ENCODE measurements at regions not wholly inside any gene's neighbourhood (a gene's known extent, or its start where the extent isn't known, plus 50 kb on each side); places are given as distances from the start of the nearest gene placed in this dataset.

- DNase-seq (ENCODE audit: low spot score), result no peak
- POLR2A ChIA-PET (ENCODE audit: low non-redundant PET), result no interaction called here
- no peak for TF ChIP-seq CTCF (conservative IDR thresholded peaks at IDR 0.05; ENCODE audit: low read depth)
- CTCF ChIA-PET, result no interaction called here
- no peak overlapping the region for H3K27ac ChIP-seq
Measured at GRCh38 chr14:40398981-40399380, 966.7 kb upstream of the FBXO33 start.

- no peak for TF ChIP-seq CTCF (conservative IDR thresholded peaks at IDR 0.05; ENCODE audit: low read depth)
- ChIA-PET POLR2A (ENCODE audit: low non-redundant PET) (no interaction called here), CTCF (no interaction called here)
- no peak for DNase-seq (ENCODE audit: low spot score)
- H3K27ac ChIP-seq, result no peak overlapping the region
Measured at GRCh38 chr14:40394634-40395340, 962.6 kb upstream of the FBXO33 start.

GRCh38 chr14:40393143-40393542 lies 960.9 kb upstream of the FBXO33 start:
- TF ChIP-seq CTCF (conservative IDR thresholded peaks at IDR 0.05; ENCODE audit: low read depth), result no peak
- no peak overlapping the region for H3K27ac ChIP-seq
- ChIA-PET POLR2A (ENCODE audit: low non-redundant PET) (no interaction called here), CTCF (no interaction called here)
- peak; percentile 1 for DNase-seq (ENCODE audit: low spot score)

GRCh38 chr14:40386433-40386832 lies 954.2 kb upstream of the FBXO33 start:
- H3K27ac ChIP-seq, result no peak overlapping the region
- no peak for TF ChIP-seq CTCF (conservative IDR thresholded peaks at IDR 0.05; ENCODE audit: low read depth)
- CTCF ChIA-PET, result no interaction called here
- DNase-seq (ENCODE audit: low spot score), result no peak
- POLR2A ChIA-PET (ENCODE audit: low non-redundant PET), result no interaction called here

GRCh38 chr14:40374221-40374620 lies 942.0 kb upstream of the FBXO33 start:
- CTCF ChIA-PET, result no interaction called here
- POLR2A ChIA-PET (ENCODE audit: low non-redundant PET), result no interaction called here
- TF ChIP-seq CTCF (conservative IDR thresholded peaks at IDR 0.05; ENCODE audit: low read depth), result no peak
- no peak for DNase-seq (ENCODE audit: low spot score)
- H3K27ac ChIP-seq, result no peak overlapping the region

- no peak overlapping the region for H3K27ac ChIP-seq
- no peak for DNase-seq (ENCODE audit: low spot score)
- ChIA-PET POLR2A (ENCODE audit: low non-redundant PET) (no interaction called here), CTCF (no interaction called here)
- TF ChIP-seq CTCF (conservative IDR thresholded peaks at IDR 0.05; ENCODE audit: low read depth), result no peak
Measured at GRCh38 chr14:40371011-40371410, 938.8 kb upstream of the FBXO33 start.

All from RWPE1 (cell line).